ENCODE measurements at regions not wholly inside any gene's neighbourhood (a gene's known extent, or its start where the extent isn't known, plus 50 kb on each side); places are given as distances from the start of the nearest gene placed in this dataset.

DNA sequence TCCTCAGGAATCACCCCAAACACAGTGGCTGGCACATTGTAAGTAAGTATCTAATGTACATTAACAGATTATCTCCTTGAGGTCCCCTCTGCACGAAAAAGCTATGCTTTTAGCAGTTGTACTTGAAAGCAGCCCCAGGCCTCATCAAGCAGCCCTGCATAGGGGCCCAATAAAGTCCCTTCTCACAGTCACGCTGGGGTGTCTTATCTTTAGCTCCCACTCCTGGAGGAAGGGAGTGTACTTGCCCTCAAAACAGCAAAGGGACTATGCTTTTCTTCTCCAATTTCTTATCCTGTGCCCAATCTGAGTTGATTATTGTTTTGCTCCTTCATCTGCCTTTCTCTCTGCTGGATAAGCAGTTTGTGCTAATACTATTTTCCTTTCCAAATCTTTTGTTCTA is 168.8 kb upstream of the PLXNA2 start:
- DNase-seq (ENCODE audit: low spot score) (no peak), ATAC-seq (ENCODE audit: insufficient number of reproducible peaks, low FRiP score, low read depth) (no peak)
- no peaks in the 10 kb centered on the region for H3K9me3 ChIP-seq
- H3K27me3 ChIP-seq (replicated peaks; ENCODE audit: insufficient read depth): no peaks in the 10 kb centered on the region
- H3K4me3 ChIP-seq: no peak overlapping the region
- H3K27ac ChIP-seq: no peak overlapping the region
- H3K36me3 ChIP-seq: no peaks in the 10 kb centered on the region
- TF ChIP-seq, protein P1, sequence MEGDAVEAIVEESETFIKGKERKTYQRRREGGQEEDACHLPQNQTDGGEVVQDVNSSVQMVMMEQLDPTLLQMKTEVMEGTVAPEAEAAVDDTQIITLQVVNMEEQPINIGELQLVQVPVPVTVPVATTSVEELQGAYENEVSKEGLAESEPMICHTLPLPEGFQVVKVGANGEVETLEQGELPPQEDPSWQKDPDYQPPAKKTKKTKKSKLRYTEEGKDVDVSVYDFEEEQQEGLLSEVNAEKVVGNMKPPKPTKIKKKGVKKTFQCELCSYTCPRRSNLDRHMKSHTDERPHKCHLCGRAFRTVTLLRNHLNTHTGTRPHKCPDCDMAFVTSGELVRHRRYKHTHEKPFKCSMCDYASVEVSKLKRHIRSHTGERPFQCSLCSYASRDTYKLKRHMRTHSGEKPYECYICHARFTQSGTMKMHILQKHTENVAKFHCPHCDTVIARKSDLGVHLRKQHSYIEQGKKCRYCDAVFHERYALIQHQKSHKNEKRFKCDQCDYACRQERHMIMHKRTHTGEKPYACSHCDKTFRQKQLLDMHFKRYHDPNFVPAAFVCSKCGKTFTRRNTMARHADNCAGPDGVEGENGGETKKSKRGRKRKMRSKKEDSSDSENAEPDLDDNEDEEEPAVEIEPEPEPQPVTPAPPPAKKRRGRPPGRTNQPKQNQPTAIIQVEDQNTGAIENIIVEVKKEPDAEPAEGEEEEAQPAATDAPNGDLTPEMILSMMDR (IDR thresholded peaks at IDR 0.05): no peak
- no peaks in the 10 kb centered on the region for H3K4me1 ChIP-seq (ENCODE audit: control insufficient read depth in 1 of 2, low read depth in 2 of 2)

DNA sequence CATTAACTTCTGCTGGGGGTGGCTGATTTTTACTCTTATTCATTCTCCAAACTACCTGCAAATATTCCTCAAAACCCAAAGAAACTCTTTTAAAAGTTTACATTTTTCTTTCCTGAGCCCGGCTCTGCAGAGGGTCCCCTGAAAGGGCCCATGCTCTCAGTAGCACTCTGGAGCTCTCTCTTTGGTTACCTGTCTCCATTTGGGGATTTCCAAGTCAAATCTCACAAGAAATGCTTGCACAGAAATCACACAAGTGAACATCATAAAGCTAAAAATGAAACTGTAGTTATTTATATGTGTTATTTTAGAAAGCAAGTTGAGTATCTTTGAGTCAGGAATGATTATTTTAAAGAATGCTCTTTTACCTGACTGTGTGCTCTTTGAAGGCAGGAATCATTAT is 174.5 kb upstream of the PLXNA2 start:
- ATAC-seq (ENCODE audit: insufficient number of reproducible peaks, low FRiP score, low read depth) (no peak), DNase-seq (ENCODE audit: low spot score) (no peak)
- no peak overlapping the region for H3K4me3 ChIP-seq

DNA sequence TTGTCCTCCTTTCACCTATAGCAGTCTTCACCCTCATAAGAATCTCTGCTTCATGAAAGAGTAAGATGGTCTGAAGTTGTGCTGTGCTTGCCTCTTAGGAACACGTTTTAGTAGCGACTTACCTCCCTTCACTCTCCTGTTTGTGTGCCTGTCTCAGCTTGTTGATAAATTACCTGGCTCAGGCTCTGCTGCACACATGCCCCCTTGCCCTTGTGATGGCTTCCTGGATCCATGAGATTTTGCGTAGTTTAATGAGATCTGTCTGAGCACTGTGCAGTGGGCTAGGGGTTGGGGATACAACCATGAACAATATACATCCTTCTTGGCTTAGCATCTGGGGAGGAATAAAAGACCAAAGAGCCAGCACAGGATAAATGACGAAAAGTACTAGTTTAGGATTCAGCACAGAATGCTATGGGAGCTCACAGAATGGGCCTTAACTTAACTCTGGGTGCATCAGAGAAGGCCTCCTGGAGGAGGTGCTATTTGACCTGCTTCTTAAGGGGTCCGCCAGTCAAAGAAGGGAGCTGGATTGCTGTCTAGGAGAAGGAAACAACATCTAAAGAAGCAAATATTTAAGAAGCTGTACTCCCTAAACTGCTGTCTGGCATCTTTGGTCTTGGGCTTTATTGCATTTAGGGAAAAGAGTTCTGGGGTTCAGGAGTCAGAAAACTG is 175.7 kb upstream of the PLXNA2 start:
- Histone ChIP-seq H3K4me1 (ENCODE audit: control insufficient read depth in 1 of 2, low read depth in 2 of 2) (no peaks in the 10 kb centered on the region), H3K4me3 (no peak overlapping the region), H3K36me3 (no peaks in the 10 kb centered on the region), H3K27ac (no peak overlapping the region), H3K27me3 (replicated peaks; ENCODE audit: insufficient read depth) (no peaks in the 10 kb centered on the region), H3K9me3 (no peaks in the 10 kb centered on the region)
- DNase-seq (ENCODE audit: low spot score) (no peak), ATAC-seq (ENCODE audit: insufficient number of reproducible peaks, low FRiP score, low read depth) (no peak)
- TF ChIP-seq, protein P1 (IDR thresholded peaks at IDR 0.05): no peak

More for the DNA sequence above, 174.5 kb upstream of the PLXNA2 start:
- Histone ChIP-seq H3K9me3 (no peaks in the 10 kb centered on the region), H3K36me3 (no peaks in the 10 kb centered on the region), H3K4me1 (ENCODE audit: control insufficient read depth in 1 of 2, low read depth in 2 of 2) (no peaks in the 10 kb centered on the region), H3K27me3 (replicated peaks; ENCODE audit: insufficient read depth) (no peaks in the 10 kb centered on the region), H3K27ac (no peak overlapping the region)
- TF ChIP-seq, protein P1 (IDR thresholded peaks at IDR 0.05): no peak

DNA sequence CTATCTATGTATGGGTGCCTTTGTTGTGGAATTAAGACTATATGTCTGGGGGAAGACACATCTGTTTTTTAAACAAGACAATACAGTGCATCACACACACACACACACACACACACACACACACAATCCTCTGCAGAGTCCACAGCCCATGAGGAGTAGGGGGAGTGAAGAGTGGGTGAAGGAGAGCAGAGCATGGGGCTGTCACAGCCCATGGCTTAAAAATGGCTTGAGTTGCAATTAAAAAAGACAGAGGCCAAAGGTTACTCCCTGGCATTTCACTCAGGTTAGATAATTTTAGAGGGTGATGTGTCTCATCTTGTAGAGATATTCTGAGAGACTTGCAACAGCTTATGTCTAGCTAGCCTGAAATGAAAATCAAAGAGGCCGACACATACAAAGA is 176.5 kb upstream of the PLXNA2 start:
- Histone ChIP-seq H3K9me3 (no peaks in the 10 kb centered on the region), H3K4me3 (no peak overlapping the region), H3K36me3 (no peaks in the 10 kb centered on the region), H3K4me1 (ENCODE audit: control insufficient read depth in 1 of 2, low read depth in 2 of 2) (no peaks in the 10 kb centered on the region), H3K27ac (no peak overlapping the region), H3K27me3 (replicated peaks; ENCODE audit: insufficient read depth) (no peaks in the 10 kb centered on the region)
- TF ChIP-seq, protein P1 (IDR thresholded peaks at IDR 0.05): no peak
- ATAC-seq (ENCODE audit: insufficient number of reproducible peaks, low FRiP score, low read depth): no peak
- no peak for DNase-seq (ENCODE audit: low spot score)

DNA sequence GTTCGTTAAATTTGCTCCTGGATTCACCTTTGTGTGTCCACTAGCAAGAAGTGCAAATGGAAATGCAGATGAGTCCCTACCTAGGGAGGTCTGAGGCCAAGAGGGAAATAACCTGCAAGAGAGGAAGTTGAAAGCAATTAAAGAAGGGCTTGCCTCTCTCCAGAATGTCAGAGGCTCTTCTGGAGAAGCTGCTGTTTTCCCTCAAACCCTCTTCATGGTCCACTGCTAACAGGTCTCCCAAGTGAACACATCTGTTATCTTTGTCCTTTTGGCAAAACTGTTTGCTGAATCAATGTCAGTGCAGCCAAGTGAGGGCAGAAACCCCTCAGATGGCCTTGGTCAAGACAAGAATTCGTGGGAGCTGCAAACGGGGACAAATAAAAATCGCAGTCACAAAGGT is 177.3 kb upstream of the PLXNA2 start:
- TF ChIP-seq, protein P1 (IDR thresholded peaks at IDR 0.05): no peak
- no peaks in the 10 kb centered on the region for H3K36me3 ChIP-seq
- no peaks in the 10 kb centered on the region for H3K27me3 ChIP-seq (replicated peaks; ENCODE audit: insufficient read depth)
- H3K4me1 ChIP-seq (ENCODE audit: control insufficient read depth in 1 of 2, low read depth in 2 of 2): no peaks in the 10 kb centered on the region
- no peak for DNase-seq (ENCODE audit: low spot score)
- no peak for ATAC-seq (ENCODE audit: insufficient number of reproducible peaks, low FRiP score, low read depth)
- H3K4me3 ChIP-seq: no peak overlapping the region
- no peaks in the 10 kb centered on the region for H3K9me3 ChIP-seq
- no peak overlapping the region for H3K27ac ChIP-seq

Data from thoracic aorta (tissue), 2 donors.